ENCODE measurements at regions not wholly inside any gene's neighbourhood (a gene's known extent, or its start where the extent isn't known, plus 50 kb on each side); places are given as distances from the start of the nearest gene placed in this dataset.

GRCh38 chr18:43364535-43364934 lies 87.2 kb upstream of the SYT4 start:
- TF ChIP-seq CTCF (IDR thresholded peaks at IDR 0.05 in 2 of 3, conservative IDR thresholded peaks at IDR 0.05 in 1 of 3; ENCODE audit: borderline replicate concordance in 1 of 3, insufficient read depth in 1 of 3, low read depth in 2 of 3, low read length in 2 of 3): no peak
- no peak for TF ChIP-seq TCF7L2 (IDR thresholded peaks at IDR 0.05; ENCODE audit: borderline replicate concordance, extremely low read depth, insufficient read depth, insufficient read length)

Measured in HCT116 (cell line).